ENCODE measurements at regions not wholly inside any gene's neighbourhood (a gene's known extent, or its start where the extent isn't known, plus 50 kb on each side); places are given as distances from the start of the nearest gene placed in this dataset.

- H3K36me3 ChIP-seq, result no peaks in the 10 kb centered on the region
- H3K9me3 ChIP-seq, result no peaks in the 10 kb centered on the region
- no peak overlapping the region for H3K4me3 ChIP-seq
- H3K27ac ChIP-seq, result no peak overlapping the region
- 47% methylated on average over 4 of the region's 4 CpGs for WGBS (ENCODE audit: insufficient coverage, low coverage, low lambda C conversion rate, missing lambda C conversion rate)
- H3K27me3 ChIP-seq, result no peaks in the 10 kb centered on the region
- H3K4me1 ChIP-seq, result no peaks in the 10 kb centered on the region
- TF ChIP-seq, protein P1, sequence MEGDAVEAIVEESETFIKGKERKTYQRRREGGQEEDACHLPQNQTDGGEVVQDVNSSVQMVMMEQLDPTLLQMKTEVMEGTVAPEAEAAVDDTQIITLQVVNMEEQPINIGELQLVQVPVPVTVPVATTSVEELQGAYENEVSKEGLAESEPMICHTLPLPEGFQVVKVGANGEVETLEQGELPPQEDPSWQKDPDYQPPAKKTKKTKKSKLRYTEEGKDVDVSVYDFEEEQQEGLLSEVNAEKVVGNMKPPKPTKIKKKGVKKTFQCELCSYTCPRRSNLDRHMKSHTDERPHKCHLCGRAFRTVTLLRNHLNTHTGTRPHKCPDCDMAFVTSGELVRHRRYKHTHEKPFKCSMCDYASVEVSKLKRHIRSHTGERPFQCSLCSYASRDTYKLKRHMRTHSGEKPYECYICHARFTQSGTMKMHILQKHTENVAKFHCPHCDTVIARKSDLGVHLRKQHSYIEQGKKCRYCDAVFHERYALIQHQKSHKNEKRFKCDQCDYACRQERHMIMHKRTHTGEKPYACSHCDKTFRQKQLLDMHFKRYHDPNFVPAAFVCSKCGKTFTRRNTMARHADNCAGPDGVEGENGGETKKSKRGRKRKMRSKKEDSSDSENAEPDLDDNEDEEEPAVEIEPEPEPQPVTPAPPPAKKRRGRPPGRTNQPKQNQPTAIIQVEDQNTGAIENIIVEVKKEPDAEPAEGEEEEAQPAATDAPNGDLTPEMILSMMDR (IDR thresholded peaks at IDR 0.05), result no peak
- TF ChIP-seq POLR2A (IDR thresholded peaks at IDR 0.05), result no peak
- ATAC-seq (no peak), DNase-seq (no peak)
- intact Hi-C loops (cut with DNase I), result no loop called here
Observed at GRCh38 chr6:85775883-85776282, 133.2 kb upstream of the SYNCRIP start.

- no peak for TF ChIP-seq POLR2A (IDR thresholded peaks at IDR 0.05)
- TF ChIP-seq, protein P1 (IDR thresholded peaks at IDR 0.05), result no peak
- no peak overlapping the region for H3K27ac ChIP-seq
- WGBS (ENCODE audit: insufficient coverage, low coverage, low lambda C conversion rate, missing lambda C conversion rate), result no CpG with 5 or more reads among the region's 2 CpGs
- no peaks in the 10 kb centered on the region for H3K36me3 ChIP-seq
- no peaks in the 10 kb centered on the region for H3K4me1 ChIP-seq
- no peak for ATAC-seq
- DNase-seq, result no peak
- H3K27me3 ChIP-seq, result no peaks in the 10 kb centered on the region
- intact Hi-C loops (cut with DNase I), result no loop called here
- H3K9me3 ChIP-seq, result no peaks in the 10 kb centered on the region
- H3K4me3 ChIP-seq, result no peak overlapping the region
Observed at GRCh38 chr6:85772641-85773040, 130.0 kb upstream of the SYNCRIP start.

GRCh38 chr6:85771925-85772430, 129.3 kb upstream of the SYNCRIP start:
- no CpG with 5 or more reads among the region's 3 CpGs for WGBS (ENCODE audit: insufficient coverage, low coverage, low lambda C conversion rate, missing lambda C conversion rate)
- intact Hi-C loops (cut with DNase I), result no loop called here
- no peak for DNase-seq
- H3K27ac ChIP-seq, result no peak overlapping the region
- H3K4me1 ChIP-seq, result no peaks in the 10 kb centered on the region
- ATAC-seq, result no peak
- H3K9me3 ChIP-seq, result no peaks in the 10 kb centered on the region
- TF ChIP-seq, protein P1 (IDR thresholded peaks at IDR 0.05), result no peak
- TF ChIP-seq POLR2A (IDR thresholded peaks at IDR 0.05), result no peak
- no peak overlapping the region for H3K4me3 ChIP-seq
- no peaks in the 10 kb centered on the region for H3K36me3 ChIP-seq
- no peaks in the 10 kb centered on the region for H3K27me3 ChIP-seq

DNA sequence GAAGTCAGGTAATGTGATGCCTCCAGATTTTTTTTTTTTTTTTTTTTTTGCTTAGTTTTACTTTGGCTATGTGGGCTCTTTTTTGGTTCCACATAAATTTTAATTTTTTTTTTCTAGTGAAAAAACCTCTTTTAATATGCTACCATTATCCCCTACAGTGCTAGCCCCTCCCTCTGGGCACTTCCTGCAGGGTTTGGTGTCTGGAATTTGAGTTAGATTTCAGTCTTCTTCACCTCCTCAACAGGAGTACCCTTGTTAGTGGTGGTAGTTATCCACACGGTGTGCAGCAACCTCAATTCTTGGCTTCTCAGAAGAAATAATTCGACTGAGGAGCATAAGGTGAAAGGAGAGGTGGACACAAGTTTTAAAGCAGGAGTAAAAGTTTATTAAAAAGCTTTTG, 128.8 kb upstream of the SYNCRIP start:
- Histone ChIP-seq H3K9me3 (no peaks in the 10 kb centered on the region), H3K4me1 (no peaks in the 10 kb centered on the region), H3K27ac (no peak overlapping the region), H3K36me3 (no peaks in the 10 kb centered on the region), H3K27me3 (no peaks in the 10 kb centered on the region), H3K4me3 (no peak overlapping the region)
- TF ChIP-seq POLR2A (IDR thresholded peaks at IDR 0.05), result no peak
- TF ChIP-seq, protein P1 (IDR thresholded peaks at IDR 0.05), result no peak
- intact Hi-C loops (cut with DNase I), result no loop called here
- WGBS (ENCODE audit: insufficient coverage, low coverage, low lambda C conversion rate, missing lambda C conversion rate), result 48% methylated on average over 2 of the region's 2 CpGs
- ATAC-seq (no peak), DNase-seq (no peak)

DNA sequence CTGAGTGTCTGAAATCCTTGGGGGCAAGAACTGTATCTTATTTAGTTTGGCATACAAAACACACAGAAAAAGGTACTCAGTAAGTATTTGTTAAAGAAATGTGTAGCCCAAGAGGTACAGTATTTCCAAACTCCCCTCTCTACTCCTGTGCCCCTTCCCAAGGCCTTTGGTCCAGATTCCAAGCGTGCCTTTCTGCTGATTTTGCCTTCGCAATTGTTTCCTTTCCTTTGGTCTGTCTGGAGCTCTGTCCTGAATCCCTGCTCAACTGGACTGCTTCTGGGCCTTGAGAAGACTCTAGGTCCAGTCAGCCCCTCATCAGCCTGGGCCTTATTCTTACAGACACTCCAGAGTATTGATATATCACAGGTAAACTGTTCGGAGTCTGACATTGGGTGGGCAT, 122.2 kb upstream of the SYNCRIP start:
- ATAC-seq (no peak), DNase-seq (no peak)
- Histone ChIP-seq H3K4me3 (no peak overlapping the region), H3K36me3 (no peaks in the 10 kb centered on the region), H3K4me1 (no peaks in the 10 kb centered on the region), H3K27ac (no peak overlapping the region), H3K9me3 (no peaks in the 10 kb centered on the region), H3K27me3 (no peaks in the 10 kb centered on the region)
- WGBS (ENCODE audit: insufficient coverage, low coverage, low lambda C conversion rate, missing lambda C conversion rate), result 94% methylated on average over 3 of the region's 3 CpGs
- TF ChIP-seq POLR2A (IDR thresholded peaks at IDR 0.05), result no peak
- TF ChIP-seq, protein P1 (IDR thresholded peaks at IDR 0.05), result no peak
- intact Hi-C loops (cut with DNase I), result no loop called here

Measured in right lobe of liver (tissue), 6 donors.